Cardiac fibroblast (primary cell): ENCODE measurements at regions not wholly inside any gene's neighbourhood (a gene's known extent, or its start where the extent isn't known, plus 50 kb on each side); places are given as distances from the start of the nearest gene placed in this dataset.

Experiments
- DNase-seq, 2 donors: peaks; one replicate each; pipeline versions ENCODE4 v3.0.0 to v3.0.0-alpha.2; 2010; ENCODE audit warnings: low read depth in 2 of 2
- H3K4me3 ChIP-seq, 2 donors: replicated peaks in 1 of 2; 1 replicate in 1 of 2; 2 replicates in 1 of 2; pipeline ENCODE4 v1.5.1; 2011; ENCODE audit warnings: low read depth in 2 of 2, low read length in 2 of 2, mild to moderate bottlenecking in 2 of 2, moderate library complexity in 1 of 2
- TF ChIP-seq, protein P1 (sequence below): IDR thresholded peaks from one replicate; pipeline ENCODE4 v1.5.1; 2011; ENCODE audit warnings: low read depth, mild to moderate bottlenecking, low read length, inconsistent platforms

DNA sequence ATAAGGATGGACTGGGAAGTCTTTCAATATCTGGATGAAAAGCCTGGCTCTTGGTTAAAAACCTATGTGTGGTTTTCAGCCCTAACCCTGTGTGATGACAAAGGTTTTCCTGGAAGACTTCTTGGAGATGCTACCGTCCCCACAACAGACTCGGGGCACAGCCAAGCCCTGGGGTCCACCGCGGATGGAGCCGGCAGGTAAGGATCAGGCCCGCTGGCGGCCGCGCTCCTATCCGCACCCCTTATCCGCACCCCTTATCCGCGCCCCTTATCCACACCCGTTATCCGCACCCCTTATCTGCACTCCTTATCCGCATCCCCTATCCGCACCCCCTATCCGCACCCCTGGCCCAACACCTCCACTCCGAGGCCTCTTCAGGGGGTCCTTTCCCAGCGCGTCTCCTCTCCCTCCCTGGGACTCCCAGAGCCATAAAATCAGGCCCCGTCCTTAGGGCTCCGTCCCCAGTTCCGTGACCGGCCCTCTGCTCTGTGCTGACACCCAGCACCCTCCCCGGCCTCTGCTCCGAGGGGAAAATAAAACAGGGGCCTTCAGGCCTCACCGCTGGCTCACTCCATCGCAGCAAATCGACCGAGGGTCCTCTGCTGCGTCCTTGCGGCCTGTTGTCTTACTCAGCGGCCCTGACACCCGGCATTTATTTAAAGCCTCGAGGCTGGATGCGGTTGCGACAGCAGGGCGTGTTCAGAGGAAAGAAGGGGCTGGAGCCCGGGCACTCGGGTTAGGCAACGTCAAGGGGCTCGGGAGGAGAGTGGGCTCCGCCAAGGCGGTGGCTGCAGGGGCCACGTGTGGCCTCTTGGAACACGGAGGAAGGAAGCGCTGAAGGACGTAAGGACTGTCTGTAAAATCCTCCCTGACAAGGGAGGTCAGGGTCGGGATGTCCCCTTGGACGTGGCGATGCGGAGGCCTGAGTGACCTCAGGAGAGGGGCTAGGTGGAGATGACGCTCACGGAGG is 215.1 kb upstream of the ADARB2 start:
- TF ChIP-seq, protein P1, sequence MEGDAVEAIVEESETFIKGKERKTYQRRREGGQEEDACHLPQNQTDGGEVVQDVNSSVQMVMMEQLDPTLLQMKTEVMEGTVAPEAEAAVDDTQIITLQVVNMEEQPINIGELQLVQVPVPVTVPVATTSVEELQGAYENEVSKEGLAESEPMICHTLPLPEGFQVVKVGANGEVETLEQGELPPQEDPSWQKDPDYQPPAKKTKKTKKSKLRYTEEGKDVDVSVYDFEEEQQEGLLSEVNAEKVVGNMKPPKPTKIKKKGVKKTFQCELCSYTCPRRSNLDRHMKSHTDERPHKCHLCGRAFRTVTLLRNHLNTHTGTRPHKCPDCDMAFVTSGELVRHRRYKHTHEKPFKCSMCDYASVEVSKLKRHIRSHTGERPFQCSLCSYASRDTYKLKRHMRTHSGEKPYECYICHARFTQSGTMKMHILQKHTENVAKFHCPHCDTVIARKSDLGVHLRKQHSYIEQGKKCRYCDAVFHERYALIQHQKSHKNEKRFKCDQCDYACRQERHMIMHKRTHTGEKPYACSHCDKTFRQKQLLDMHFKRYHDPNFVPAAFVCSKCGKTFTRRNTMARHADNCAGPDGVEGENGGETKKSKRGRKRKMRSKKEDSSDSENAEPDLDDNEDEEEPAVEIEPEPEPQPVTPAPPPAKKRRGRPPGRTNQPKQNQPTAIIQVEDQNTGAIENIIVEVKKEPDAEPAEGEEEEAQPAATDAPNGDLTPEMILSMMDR = no peak
- DNase-seq = no peak
- no peak overlapping the region for H3K4me3 ChIP-seq

DNA sequence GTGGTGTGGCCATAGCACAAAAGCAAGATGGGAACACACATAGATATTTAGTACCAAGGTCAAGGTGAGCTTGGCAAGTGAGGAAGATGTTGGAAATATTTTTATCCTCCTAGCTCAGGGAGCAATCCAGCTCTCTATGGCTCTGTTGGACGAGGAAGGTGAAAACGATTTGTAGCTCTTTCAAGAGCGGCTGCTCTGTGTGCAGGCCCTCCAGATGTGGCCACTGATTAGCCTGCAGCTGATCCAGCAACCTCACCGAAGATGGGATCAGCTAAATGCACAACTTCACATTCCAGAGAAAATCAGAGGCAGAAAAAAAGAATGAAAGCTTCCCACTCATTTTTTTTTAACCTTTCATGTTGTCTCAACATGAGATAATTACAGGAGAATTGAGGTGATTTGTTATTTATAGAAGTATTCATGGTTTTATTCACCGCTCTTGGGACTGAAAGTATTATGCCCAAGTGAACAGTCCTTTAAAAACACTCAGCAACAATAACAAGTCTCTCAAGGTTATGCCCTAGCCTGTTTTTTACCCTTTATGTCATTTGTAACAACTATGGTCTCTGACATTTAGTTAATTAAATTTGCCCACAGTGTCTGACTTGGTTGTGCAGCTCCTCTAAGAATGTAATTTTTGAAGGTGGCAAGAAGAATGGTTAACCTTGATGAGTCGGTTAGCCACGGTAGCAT is 213.6 kb upstream of the ADARB2 start:
- TF ChIP-seq, protein P1 = no peak
- DNase-seq = no peak
- no peak overlapping the region for H3K4me3 ChIP-seq

DNA sequence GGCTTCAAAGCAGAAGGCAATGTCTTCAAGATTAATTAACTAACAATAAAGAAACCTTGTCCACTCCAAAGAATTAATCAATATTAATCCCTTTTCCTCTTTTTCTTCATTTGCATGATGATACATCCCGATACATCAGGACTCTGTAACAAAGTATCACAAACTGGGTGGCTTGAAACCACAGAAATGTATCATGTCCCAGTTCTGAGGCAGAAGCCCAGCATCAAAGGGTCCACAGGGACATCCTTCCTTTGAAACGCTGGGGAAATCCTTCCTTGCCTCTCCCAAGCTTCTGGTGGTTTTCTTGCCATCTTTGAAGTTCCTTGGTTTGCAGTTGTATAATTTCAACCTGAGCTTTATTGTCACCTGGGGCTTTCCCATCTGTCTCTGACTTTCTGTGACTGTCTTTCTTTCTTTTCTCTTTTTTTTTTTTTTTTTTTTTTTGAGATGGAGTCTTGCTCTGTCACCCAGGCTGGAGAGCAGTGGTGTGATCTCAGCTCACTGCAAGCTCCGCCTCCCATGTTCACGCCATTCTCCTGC is 210.2 kb upstream of the ADARB2 start:
- DNase-seq = no peak
- H3K4me3 ChIP-seq = no peak overlapping the region
- TF ChIP-seq, protein P1 = no peak

DNA sequence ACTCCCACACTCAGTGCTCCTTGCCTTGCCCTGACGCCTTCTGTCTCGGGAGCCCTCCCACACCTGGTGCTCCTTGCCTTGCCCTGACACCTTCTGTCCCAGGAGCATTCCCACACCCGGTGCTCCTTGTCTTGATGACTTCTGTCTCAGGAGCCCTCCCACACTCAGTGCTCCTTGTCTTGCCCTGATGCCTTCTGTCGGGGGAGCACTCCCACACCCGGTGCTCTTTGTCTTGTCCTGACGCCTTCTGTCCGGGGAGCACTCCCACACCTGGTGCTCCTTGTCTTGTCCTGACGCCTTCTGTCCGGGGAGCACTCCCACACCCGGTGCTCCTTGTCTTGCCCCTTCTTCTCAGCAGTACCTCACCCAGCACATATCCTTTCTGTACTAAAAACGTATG is 207.2 kb upstream of the ADARB2 start:
- no peak for DNase-seq
- TF ChIP-seq, protein P1 = no peak
- H3K4me3 ChIP-seq = no peak overlapping the region

DNA sequence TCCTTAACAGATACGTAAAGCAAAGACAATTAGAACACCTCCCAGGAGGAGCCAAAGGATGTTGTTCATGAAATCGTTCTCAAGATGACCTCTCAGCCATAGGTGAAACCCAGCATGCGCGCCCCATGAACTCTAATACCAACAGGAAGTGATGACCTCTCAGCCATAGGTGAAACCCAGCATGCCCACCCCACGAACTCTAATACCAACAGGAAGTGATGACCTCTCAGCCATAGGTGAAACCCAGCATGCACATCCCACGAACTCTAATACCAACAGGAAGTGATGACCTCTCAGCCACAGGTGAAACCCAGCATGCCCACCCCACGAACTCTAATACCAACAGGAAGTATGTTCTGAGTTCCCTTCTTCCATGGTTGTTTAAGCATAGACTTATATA is 205.2 kb upstream of the ADARB2 start:
- DNase-seq = no peak
- TF ChIP-seq, protein P1 = no peak
- H3K4me3 ChIP-seq = no peak overlapping the region

DNA sequence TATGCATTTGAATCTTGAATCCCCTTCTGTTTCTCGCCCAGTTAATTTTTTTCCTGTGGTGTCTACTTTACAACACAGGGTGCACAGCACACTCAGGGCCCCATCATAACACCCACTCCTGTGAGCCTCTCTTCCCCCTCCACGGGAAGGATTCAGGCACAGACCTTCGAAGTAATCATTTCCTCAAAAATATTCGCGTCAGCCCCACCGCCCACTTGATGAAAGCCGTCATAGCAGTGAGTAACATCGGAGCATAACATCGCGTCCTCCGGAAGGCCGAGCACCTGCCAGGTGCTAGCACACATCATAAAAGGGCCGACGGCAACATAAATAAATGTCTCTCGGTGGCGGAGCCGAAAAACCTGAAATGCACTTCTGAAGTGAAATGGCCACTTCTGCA is 201.7 kb upstream of the ADARB2 start:
- DNase-seq = no peak
- TF ChIP-seq, protein P1 = no peak
- no peak overlapping the region for H3K4me3 ChIP-seq
